IPS-NIHi7 (cell line): ENCODE measurements at regions not wholly inside any gene's neighbourhood (a gene's known extent, or its start where the extent isn't known, plus 50 kb on each side); places are given as distances from the start of the nearest gene placed in this dataset.
"Not testable (repeated sequence)": the region's sequence is repeated elsewhere in the genome, so short reads cannot be mapped to it uniquely, and the experiment has no call there.

ENCODE experiments used
- DNase-seq: peaks from one replicate; pipeline ENCODE4 v3.0.0; 2012; ENCODE audit warnings: mixed read lengths; ENCODE audit errors: extremely low spot score

GRCh38 chr14:106518054-106518943 lies 991.9 kb downstream of the TMEM121 start:
- DNase-seq, result no peak

DNA sequence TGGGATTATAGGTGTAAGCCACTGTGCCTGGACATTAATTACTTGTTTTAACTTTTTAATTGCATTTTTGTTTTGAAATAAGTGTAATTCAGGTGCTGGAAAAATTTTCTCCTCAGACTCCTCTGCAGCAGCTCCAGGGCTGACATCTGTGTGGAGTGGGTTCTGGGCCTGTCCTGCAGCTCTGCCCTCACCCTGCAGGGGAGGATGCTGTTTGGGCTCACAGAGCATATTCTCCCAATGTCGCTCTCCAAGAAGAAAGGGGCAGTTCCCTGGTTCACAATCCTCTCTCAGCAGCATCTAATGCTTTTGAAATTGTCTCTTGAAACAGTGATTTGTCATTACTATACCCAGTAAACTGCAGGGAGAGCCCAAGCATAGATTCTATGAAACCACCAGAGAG lies 995.7 kb downstream of the TMEM121 start:
- not testable (repeated sequence) for DNase-seq

DNA sequence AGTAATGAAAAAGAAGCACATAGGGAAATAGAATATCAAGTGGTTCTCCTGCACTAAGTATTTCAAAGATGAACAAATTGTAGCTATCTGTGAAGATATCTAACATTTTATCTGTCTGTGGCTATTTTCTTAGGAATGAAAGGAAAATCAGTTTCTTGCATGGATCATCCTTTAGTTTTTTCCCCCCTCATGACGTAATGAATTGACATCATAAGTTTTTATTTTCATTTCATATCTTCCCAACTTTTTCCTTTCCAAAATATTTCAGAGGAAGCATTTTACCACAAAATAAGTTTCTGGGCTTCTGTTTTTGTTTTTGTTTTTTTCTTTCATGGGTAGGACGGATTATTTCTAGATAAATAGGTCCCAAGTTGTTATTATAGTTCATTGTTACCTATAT lies 996.6 kb downstream of the TMEM121 start:
- DNase-seq, result no peak

- no peak for DNase-seq
Measured at GRCh38 chr14:106528717-106529116, 1002.3 kb downstream of the TMEM121 start.

- DNase-seq, result no peak
Measured at GRCh38 chr14:106530031-106530422, 1003.6 kb downstream of the TMEM121 start.

DNA sequence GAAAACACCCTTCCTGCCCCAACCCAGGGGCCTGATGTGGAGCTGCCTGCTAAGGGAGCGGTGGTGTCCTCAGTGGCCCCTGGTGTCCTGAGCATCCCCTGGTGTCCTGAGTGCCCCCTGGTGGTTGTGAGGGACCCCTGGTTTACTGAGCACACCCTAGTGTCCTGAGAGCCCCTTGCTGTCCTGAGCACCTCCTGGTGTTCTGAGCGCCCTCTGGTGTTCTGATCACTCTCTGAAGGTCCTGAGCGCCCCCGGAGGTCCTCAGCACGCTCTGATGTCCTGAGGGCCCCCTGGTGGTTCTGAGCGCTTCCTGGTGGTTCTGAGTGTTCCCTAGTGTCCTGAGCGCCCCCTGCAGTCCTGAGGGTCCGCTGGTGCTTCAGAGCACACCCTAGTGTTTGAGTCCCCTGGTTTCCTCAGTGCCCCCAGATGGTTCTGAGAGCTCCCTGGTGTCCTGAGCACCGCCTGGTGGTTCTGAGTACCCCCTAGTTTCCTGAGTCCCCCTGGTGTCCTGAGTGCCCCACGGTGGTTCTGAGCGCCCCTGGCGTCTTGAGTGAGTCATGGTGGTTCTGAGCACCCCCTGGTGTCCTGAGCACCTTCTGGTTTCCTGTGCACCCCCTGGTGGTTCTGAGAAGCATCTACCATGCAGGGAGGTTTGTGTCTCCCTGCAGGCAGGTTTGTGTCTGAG lies 1004.2 kb downstream of the TMEM121 start:
- DNase-seq, result no peak

- not testable (repeated sequence) for DNase-seq
Measured at GRCh38 chr14:106537597-106537996, 1011.2 kb downstream of the TMEM121 start.

- DNase-seq, result no peak
Measured at GRCh38 chr14:106538201-106538600, 1011.8 kb downstream of the TMEM121 start.

GRCh38 chr14:106547735-106548434 lies 1021.5 kb downstream of the TMEM121 start:
- no peak for DNase-seq

DNA sequence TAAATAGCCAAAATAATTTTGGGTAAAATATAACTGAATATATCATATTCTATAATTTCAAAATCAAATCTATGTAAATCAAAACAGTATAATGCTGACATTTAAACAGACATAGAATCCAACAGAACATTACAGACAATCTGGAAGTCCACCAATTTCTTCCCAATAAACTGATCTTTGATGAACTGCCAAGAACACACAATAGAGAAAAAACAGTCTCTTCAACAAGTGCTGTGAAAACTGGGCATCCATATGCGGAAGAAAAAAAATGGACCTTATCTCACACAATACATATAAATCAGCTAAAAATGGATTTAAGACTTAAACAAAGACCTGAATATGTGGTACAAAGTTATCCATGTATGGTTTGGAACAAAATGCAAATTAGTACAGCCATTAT lies 1022.7 kb downstream of the TMEM121 start:
- DNase-seq, result no peak

DNA sequence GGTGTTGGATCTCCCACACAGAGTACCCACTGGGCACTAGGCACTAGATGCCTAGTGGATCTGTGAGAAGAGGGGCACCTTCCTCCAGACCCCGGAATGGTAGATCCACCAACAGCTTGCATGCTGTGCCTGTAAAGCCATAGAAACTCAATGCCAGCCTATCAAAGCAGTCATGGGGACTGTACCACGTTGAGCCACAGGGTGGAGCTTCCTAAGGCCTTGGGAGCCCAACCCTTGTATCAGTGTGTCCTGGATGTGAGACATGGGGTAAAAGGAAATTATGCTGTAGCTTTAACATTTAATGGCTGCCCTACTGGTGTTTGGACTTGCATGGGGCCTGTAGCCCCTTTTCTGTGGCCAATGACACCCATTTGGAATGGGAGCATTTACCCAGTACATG lies 1024.9 kb downstream of the TMEM121 start:
- DNase-seq, result no peak

DNA sequence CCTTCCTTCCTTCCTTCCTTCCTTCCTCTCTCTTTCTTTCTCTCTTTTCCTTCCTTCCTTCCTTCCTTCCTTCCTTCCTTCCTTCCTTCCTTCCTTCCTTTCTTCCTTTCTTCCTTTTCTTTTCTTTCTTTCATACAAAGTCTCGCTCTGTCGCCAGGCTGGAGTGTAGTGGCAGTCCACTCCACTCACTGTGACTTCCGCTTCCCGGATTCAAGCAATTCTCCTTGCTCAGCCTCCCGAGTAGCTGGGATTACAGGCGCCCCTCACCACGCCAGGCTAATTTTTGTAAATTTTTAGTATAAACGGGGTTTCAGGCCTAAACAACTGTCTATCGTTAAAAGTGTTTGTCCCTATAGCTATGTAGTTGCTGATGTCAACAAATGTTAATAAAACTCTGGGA lies 1029.8 kb downstream of the TMEM121 start:
- DNase-seq, result not testable (repeated sequence)

- DNase-seq, result no peak
Measured at GRCh38 chr14:106556665-106557289, 1030.4 kb downstream of the TMEM121 start.

DNA sequence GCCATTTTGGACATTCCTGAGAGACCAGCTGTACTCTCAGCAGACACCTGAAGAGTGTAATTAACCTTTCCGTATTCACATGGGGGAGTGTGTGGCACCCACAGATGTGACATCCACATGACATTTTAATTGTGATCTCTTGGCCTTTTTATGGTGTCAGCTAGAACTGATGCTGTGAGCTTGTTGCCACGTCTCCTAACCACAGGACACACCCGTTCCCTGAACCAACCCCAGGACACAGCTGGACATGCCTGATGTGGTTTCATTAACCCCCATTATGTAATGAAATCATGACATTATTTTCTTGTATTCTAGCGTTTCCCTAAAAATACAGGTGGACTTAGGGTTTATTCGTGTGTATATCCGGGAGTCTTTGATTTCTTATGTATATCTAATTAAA lies 1036.1 kb downstream of the TMEM121 start:
- no peak for DNase-seq

DNA sequence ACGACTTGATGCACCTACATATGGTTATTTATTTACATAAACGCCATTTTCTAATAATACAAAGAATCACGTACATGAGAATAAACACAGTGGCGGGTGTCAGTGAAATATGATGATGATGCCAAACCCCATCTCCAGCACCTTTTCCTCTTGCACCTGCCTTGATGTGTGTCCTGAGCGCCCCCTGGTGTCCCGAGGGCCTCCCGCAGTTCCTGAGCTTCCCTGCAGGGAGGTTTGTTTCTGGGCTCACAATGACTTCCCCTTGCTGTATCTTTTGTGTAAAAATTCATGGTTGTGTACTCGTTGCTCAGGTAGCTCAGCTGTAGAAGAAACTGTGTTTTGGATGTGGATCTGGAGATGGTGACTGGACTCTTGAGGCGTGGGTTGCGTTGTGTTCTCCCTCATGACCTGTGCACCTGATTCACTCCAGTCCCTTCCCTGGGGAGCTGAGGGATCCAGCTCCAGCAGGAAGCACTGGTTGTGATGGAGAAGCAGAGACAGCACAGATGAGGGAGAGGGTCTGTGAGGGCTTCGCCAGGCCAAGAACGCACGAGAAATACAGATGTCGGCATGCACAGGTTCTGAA lies 1037.8 kb downstream of the TMEM121 start:
- DNase-seq, result no peak

GRCh38 chr14:106578481-106578880 lies 1052.1 kb downstream of the TMEM121 start:
- no peak for DNase-seq

GRCh38 chr14:106579084-106579483 lies 1052.7 kb downstream of the TMEM121 start:
- no peak for DNase-seq

- no peak for DNase-seq
Measured at GRCh38 chr14:106585692-106586091, 1059.3 kb downstream of the TMEM121 start.

DNA sequence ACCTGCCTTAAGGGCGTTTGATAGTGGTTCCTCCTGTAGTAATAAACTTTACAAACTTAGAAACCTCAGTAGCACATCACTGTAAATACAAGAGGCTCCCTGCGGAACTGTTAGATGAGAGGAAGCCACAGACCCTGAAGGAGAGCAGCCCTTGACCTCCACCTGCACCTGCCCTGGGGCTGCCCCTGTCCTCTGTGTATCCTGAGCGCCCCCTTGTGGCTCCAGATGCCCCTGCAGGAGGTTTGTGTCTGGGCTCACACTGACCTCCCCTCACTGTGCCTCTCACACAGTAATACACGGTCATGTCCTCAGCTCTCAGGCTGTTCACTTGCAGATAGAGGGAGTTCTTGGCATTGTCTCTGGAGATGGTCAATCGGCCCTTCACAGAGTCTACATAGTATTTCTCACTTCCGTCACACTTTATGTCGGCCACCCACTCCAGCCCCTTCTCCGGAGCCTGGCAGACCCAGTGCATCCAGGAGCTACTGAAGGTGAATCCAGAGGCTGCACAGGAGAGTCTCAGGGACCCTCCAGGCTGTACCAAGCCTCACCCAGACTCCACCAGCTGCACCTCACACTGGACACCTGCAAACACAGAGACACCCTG lies 1059.8 kb downstream of the TMEM121 start:
- no peak for DNase-seq

DNA sequence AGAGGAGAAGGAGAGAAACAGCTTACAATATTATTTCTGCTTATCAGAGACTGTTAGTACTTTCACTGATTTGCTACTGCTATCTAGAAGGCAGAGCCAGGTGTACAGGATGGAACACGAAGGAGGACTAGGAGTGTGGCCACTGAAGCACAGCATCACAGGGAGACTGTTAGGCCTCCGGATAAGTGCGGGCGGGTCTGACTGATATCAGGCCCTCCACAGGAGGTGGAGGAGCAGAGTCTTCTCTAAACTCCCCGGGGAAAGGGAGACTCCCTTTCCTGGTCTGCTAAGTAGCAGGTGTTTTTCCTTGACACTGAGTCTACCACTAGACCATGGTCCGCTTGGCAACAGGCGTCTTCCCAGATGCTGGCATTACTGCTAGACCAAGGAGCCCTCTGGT lies 1065.2 kb downstream of the TMEM121 start:
- DNase-seq, result not testable (repeated sequence)
